ENCODE measurements at regions not wholly inside any gene's neighbourhood (a gene's known extent, or its start where the extent isn't known, plus 50 kb on each side); places are given as distances from the start of the nearest gene placed in this dataset.

GRCh38 chr4:156173937-156174336 lies 220.3 kb upstream of the CTSO start:
- TF ChIP-seq YY1 (IDR thresholded peaks at IDR 0.05; ENCODE audit: low read depth) (no peak), MAX (IDR thresholded peaks at IDR 0.05) (no peak), TEAD4 (IDR thresholded peaks at IDR 0.05) (no peak), RAD21 (IDR thresholded peaks at IDR 0.05; ENCODE audit: low read depth) (no peak), CEBPB (IDR thresholded peaks at IDR 0.05) (no peak), CREB1 (IDR thresholded peaks at IDR 0.05; ENCODE audit: low read depth) (no peak), EP300 (IDR thresholded peaks at IDR 0.05; ENCODE audit: borderline replicate concordance) (no peak), TAF1 (IDR thresholded peaks at IDR 0.05; ENCODE audit: low read depth) (no peak), EGR1 (IDR thresholded peaks at IDR 0.05) (no peak), ZBTB7A (IDR thresholded peaks at IDR 0.05; ENCODE audit: low read depth) (no peak), FOXM1 (IDR thresholded peaks at IDR 0.05; ENCODE audit: borderline replicate concordance, low read depth) (no peak), NFIC (IDR thresholded peaks at IDR 0.05) (no peak), TCF12 (IDR thresholded peaks at IDR 0.05; ENCODE audit: low read depth) (no peak)
- TF ChIP-seq, protein P1, sequence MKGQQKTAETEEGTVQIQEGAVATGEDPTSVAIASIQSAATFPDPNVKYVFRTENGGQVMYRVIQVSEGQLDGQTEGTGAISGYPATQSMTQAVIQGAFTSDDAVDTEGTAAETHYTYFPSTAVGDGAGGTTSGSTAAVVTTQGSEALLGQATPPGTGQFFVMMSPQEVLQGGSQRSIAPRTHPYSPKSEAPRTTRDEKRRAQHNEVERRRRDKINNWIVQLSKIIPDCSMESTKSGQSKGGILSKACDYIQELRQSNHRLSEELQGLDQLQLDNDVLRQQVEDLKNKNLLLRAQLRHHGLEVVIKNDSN (IDR thresholded peaks at IDR 0.05): no peak
- TF ChIP-seq, protein P2, sequence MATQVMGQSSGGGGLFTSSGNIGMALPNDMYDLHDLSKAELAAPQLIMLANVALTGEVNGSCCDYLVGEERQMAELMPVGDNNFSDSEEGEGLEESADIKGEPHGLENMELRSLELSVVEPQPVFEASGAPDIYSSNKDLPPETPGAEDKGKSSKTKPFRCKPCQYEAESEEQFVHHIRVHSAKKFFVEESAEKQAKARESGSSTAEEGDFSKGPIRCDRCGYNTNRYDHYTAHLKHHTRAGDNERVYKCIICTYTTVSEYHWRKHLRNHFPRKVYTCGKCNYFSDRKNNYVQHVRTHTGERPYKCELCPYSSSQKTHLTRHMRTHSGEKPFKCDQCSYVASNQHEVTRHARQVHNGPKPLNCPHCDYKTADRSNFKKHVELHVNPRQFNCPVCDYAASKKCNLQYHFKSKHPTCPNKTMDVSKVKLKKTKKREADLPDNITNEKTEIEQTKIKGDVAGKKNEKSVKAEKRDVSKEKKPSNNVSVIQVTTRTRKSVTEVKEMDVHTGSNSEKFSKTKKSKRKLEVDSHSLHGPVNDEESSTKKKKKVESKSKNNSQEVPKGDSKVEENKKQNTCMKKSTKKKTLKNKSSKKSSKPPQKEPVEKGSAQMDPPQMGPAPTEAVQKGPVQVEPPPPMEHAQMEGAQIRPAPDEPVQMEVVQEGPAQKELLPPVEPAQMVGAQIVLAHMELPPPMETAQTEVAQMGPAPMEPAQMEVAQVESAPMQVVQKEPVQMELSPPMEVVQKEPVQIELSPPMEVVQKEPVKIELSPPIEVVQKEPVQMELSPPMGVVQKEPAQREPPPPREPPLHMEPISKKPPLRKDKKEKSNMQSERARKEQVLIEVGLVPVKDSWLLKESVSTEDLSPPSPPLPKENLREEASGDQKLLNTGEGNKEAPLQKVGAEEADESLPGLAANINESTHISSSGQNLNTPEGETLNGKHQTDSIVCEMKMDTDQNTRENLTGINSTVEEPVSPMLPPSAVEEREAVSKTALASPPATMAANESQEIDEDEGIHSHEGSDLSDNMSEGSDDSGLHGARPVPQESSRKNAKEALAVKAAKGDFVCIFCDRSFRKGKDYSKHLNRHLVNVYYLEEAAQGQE (IDR thresholded peaks at IDR 0.05; ENCODE audit: low read depth): no peak

GRCh38 chr4:156173486-156173885 lies 219.8 kb upstream of the CTSO start:
- TF ChIP-seq TEAD4 (IDR thresholded peaks at IDR 0.05): no peak
- no peak for TF ChIP-seq FOXM1 (IDR thresholded peaks at IDR 0.05; ENCODE audit: borderline replicate concordance, low read depth)
- TF ChIP-seq TCF12 (IDR thresholded peaks at IDR 0.05; ENCODE audit: low read depth): no peak
- TF ChIP-seq, protein P1 (IDR thresholded peaks at IDR 0.05): no peak
- TF ChIP-seq CEBPB (IDR thresholded peaks at IDR 0.05): no peak
- TF ChIP-seq MAX (IDR thresholded peaks at IDR 0.05): no peak
- TF ChIP-seq, protein P2 (IDR thresholded peaks at IDR 0.05; ENCODE audit: low read depth): no peak
- TF ChIP-seq EP300 (IDR thresholded peaks at IDR 0.05; ENCODE audit: borderline replicate concordance): no peak
- TF ChIP-seq CREB1 (IDR thresholded peaks at IDR 0.05; ENCODE audit: low read depth): no peak

- no peak for TF ChIP-seq TEAD4 (IDR thresholded peaks at IDR 0.05)
- no peak for TF ChIP-seq NFIC (IDR thresholded peaks at IDR 0.05)
- no peak for TF ChIP-seq TCF12 (IDR thresholded peaks at IDR 0.05; ENCODE audit: low read depth)
- no peak for TF ChIP-seq CEBPB (IDR thresholded peaks at IDR 0.05)
- TF ChIP-seq MAX (IDR thresholded peaks at IDR 0.05): no peak
- no peak for TF ChIP-seq CREB1 (IDR thresholded peaks at IDR 0.05; ENCODE audit: low read depth)
Measured at GRCh38 chr4:156169861-156170260, 216.2 kb upstream of the CTSO start.

GRCh38 chr4:156169011-156169410 lies 215.3 kb upstream of the CTSO start:
- TF ChIP-seq ZBTB7A (IDR thresholded peaks at IDR 0.05; ENCODE audit: low read depth) (no peak), RAD21 (IDR thresholded peaks at IDR 0.05; ENCODE audit: low read depth) (peak; percentile 82)
- TF ChIP-seq, protein P1 (IDR thresholded peaks at IDR 0.05): no peak

DNA sequence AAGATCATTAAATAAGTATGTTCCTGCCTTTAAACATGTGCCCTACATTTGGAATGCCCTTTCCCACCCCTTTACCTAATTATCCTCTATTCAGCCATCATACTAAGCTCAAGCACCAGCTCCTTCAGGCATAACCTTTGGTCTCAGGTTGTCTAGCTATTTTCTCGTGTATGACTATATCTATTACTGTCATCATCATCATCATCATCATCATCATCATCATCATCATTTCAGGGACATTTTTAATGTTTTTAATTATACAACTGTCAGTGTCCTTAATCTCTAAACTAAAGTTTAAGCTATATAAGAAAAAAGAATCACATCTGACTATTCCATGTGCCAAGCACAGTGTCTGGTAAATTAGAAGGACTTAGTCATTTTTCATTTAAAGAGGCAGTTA lies 214.6 kb upstream of the CTSO start:
- TF ChIP-seq RAD21 (IDR thresholded peaks at IDR 0.05; ENCODE audit: low read depth) (no peak), FOXM1 (IDR thresholded peaks at IDR 0.05; ENCODE audit: borderline replicate concordance, low read depth) (no peak), TEAD4 (IDR thresholded peaks at IDR 0.05) (no peak), CEBPB (IDR thresholded peaks at IDR 0.05) (no peak), NFIC (IDR thresholded peaks at IDR 0.05) (no peak), TAF1 (IDR thresholded peaks at IDR 0.05; ENCODE audit: low read depth) (no peak), ZBTB7A (IDR thresholded peaks at IDR 0.05; ENCODE audit: low read depth) (no peak)
- TF ChIP-seq, protein P1 (IDR thresholded peaks at IDR 0.05): no peak

GRCh38 chr4:156158747-156159146 lies 205.1 kb upstream of the CTSO start:
- TF ChIP-seq FOXM1 (IDR thresholded peaks at IDR 0.05; ENCODE audit: borderline replicate concordance, low read depth): no peak
- no peak for TF ChIP-seq TEAD4 (IDR thresholded peaks at IDR 0.05)
- no peak for TF ChIP-seq TCF12 (IDR thresholded peaks at IDR 0.05; ENCODE audit: low read depth)
- no peak for TF ChIP-seq EGR1 (IDR thresholded peaks at IDR 0.05)

Measured in Ishikawa (cell line).